Esophagus squamous epithelium (tissue), 5 donors: ENCODE measurements at regions not wholly inside any gene's neighbourhood (a gene's known extent, or its start where the extent isn't known, plus 50 kb on each side); places are given as distances from the start of the nearest gene placed in this dataset.

ENCODE experiments used
- DNase-seq: peaks from one replicate; lab custom pipeline; 2025; lab: John Stamatoyannopoulos, UW
- H3K27ac ChIP-seq, 4 donors: fragments of 200-600 bp; sonication (generic); one replicate each; pipeline ENCODE4 v1.5.1; 2016 to 2019; ENCODE audit warnings: mild to moderate bottlenecking in 1 of 4
- H3K27me3 ChIP-seq, 4 donors: fragments of 200-600 bp; sonication (generic); 1 replicate in 3 of 4; 2 replicates in 1 of 4; pipeline versions ENCODE4 v1.5.1 to v1.6.0; 2017 to 2021; ENCODE audit warnings: antibody characterized with exemption in 1 of 4
- H3K36me3 ChIP-seq, 3 donors: fragments of 200-600 bp; sonication (generic); one replicate each; pipeline ENCODE4 v1.5.1; 2016 to 2019
- H3K4me1 ChIP-seq, 3 donors: fragments of 200-600 bp; sonication (generic); one replicate each; pipeline ENCODE4 v1.5.1; 2017 to 2019
- H3K4me3 ChIP-seq, 4 donors: fragments of 200-600 bp; sonication (generic); 1 replicate in 3 of 4; 2 replicates in 1 of 4; pipeline ENCODE4 v1.5.1; 2016 to 2019; ENCODE audit warnings: mild to moderate bottlenecking in 2 of 4, moderate library complexity in 1 of 4
- H3K9me3 ChIP-seq, 3 donors: fragments of 200-600 bp; sonication (generic); one replicate each; pipeline ENCODE4 v1.5.1; 2016 to 2019
- CTCF ChIP-seq, 6 experiments: fragments of 450-650 bp in 4 of 6; fragments of 200-600 bp in 2 of 6; sonication (generic) in 2 of 6; IDR thresholded peaks; one replicate each; pipeline ENCODE4 v1.5.1; 2016 to 2019; ENCODE audit warnings: antibody characterized with exemption in 6 of 6, mild to moderate bottlenecking in 4 of 6, moderate library complexity in 4 of 6
- POLR2A ChIP-seq, 4 donors: fragments of 450-650 bp; IDR thresholded peaks; one replicate each; pipeline ENCODE4 v1.6.1; 2017; ENCODE audit warnings: antibody characterized with exemption in 4 of 4, mild to moderate bottlenecking in 4 of 4, moderate library complexity in 3 of 4
- WGBS, 2 donors: methylation state at CpG; one replicate each; pipeline ENCODE4 v1.1.5; 2018; 5-methylcytosine and 5-hydroxymethylcytosine counted together
- intact Hi-C: fragments of 100-400 bp; cut with DNase I; formaldehyde crosslinking; loops from one replicate; pipeline ENCODE4 v1.15.0; 2022
- donor health status: DM: yes; HTN: yes; CAD: no.

- no peak for DNase-seq
- WGBS, 2 donors = 71 to 74% methylated on average over 3 of the region's 3 CpGs
- H3K27me3 ChIP-seq = no peaks in the 10 kb centered on the region
- no peaks in the 10 kb centered on the region for H3K9me3 ChIP-seq
- no peak overlapping the region for H3K4me3 ChIP-seq
- H3K4me1 ChIP-seq = peaks cover 0 to 28% (median 0%) of the 10 kb centered on the region in 3 donors
- TF ChIP-seq POLR2A (IDR thresholded peaks at IDR 0.05) (no peak), CTCF (IDR thresholded peaks at IDR 0.05) (peak in 4 of 6 experiments; percentile 12 to 54 (median 24))
- H3K27ac ChIP-seq = peak overlapping the region in 1 of 4 donors; percentile 1
- intact Hi-C loops = no loop called here
- H3K36me3 ChIP-seq = no peaks in the 10 kb centered on the region
Observed at GRCh38 chr9:88741335-88741734, 206.4 kb downstream of the NXNL2 start.

- Histone ChIP-seq H3K27ac (peak overlapping the region in 3 of 4 donors; percentile 29 to 57 (median 31)), H3K4me1 (peaks cover 0 to 39% (median 7%) of the 10 kb centered on the region in 3 donors), H3K9me3 (no peaks in the 10 kb centered on the region), H3K36me3 (no peaks in the 10 kb centered on the region), H3K4me3 (no peak overlapping the region), H3K27me3 (no peaks in the 10 kb centered on the region)
- TF ChIP-seq CTCF (IDR thresholded peaks at IDR 0.05) = no peak
- no peak for TF ChIP-seq POLR2A (IDR thresholded peaks at IDR 0.05)
- 6 to 38% methylated on average over 2 to 3 of the region's 6 CpGs for WGBS, 2 donors
- no peak for DNase-seq
- intact Hi-C loops = no loop called here
Observed at GRCh38 chr9:88742483-88742882, 207.5 kb downstream of the NXNL2 start.

- peaks cover 0 to 43% (median 10%) of the 10 kb centered on the region in 3 donors for H3K4me1 ChIP-seq
- intact Hi-C loops = no loop called here
Observed at GRCh38 chr9:88742905-88743304, 207.9 kb downstream of the NXNL2 start.

GRCh38 chr9:88745276-88746001, 210.5 kb downstream of the NXNL2 start:
- no peak for TF ChIP-seq CTCF (IDR thresholded peaks at IDR 0.05)
- Histone ChIP-seq H3K36me3 (no peaks in the 10 kb centered on the region), H3K27me3 (no peaks in the 10 kb centered on the region), H3K4me3 (no peak overlapping the region), H3K27ac (peak overlapping the region in 2 of 4 donors; percentile 51 to 59), H3K4me1 (peaks cover 0 to 50% (median 10%) of the 10 kb centered on the region in 3 donors), H3K9me3 (no peaks in the 10 kb centered on the region)
- intact Hi-C loops = no loop called here
- no peak for DNase-seq
- WGBS, 2 donors = 57 to 72% methylated on average over 2 of the region's 2 CpGs

More at GRCh38 chr9:88742905-88743304, 207.9 kb downstream of the NXNL2 start:
- Histone ChIP-seq H3K27ac (peak overlapping the region in 2 of 4 donors; percentile 18 to 31), H3K4me3 (no peak overlapping the region), H3K9me3 (no peaks in the 10 kb centered on the region), H3K36me3 (no peaks in the 10 kb centered on the region), H3K27me3 (no peaks in the 10 kb centered on the region)
- DNase-seq = no peak
- 59 to 67% methylated on average over 6 of the region's 6 CpGs for WGBS, 2 donors
- no peak for TF ChIP-seq POLR2A (IDR thresholded peaks at IDR 0.05)
- no peak for TF ChIP-seq CTCF (IDR thresholded peaks at IDR 0.05)

GRCh38 chr9:88746029-88746742, 211.2 kb downstream of the NXNL2 start:
- H3K27ac ChIP-seq = peak overlapping the region in 3 of 4 donors; percentile 44 to 59 (median 51)

More at GRCh38 chr9:88746029-88746742, 211.2 kb downstream of the NXNL2 start:
- Histone ChIP-seq H3K27me3 (no peaks in the 10 kb centered on the region), H3K4me3 (no peak overlapping the region), H3K9me3 (no peaks in the 10 kb centered on the region), H3K4me1 (peaks cover 0 to 50% (median 10%) of the 10 kb centered on the region in 3 donors), H3K36me3 (no peaks in the 10 kb centered on the region)
- TF ChIP-seq CTCF (IDR thresholded peaks at IDR 0.05) = no peak
- no peak for TF ChIP-seq POLR2A (IDR thresholded peaks at IDR 0.05)
- intact Hi-C loops = no loop called here
- 60 to 76% methylated on average over 5 to 6 of the region's 6 CpGs for WGBS, 2 donors
- no peak for DNase-seq
